HG03432 (cell line): ENCODE measurements at regions not wholly inside any gene's neighbourhood (a gene's known extent, or its start where the extent isn't known, plus 50 kb on each side); places are given as distances from the start of the nearest gene placed in this dataset.
"Not testable (repeated sequence)": the region's sequence is repeated elsewhere in the genome, so short reads cannot be mapped to it uniquely, and the experiment has no call there.

Experiments
- ATAC-seq: cut with Tn5 transposase; IDR thresholded peaks from one replicate; pipeline ENCODE4 v1.9.1; 2021; ENCODE audit warnings: mild to moderate bottlenecking, moderate library complexity; ENCODE audit not compliant: unreplicated experiment

DNA sequence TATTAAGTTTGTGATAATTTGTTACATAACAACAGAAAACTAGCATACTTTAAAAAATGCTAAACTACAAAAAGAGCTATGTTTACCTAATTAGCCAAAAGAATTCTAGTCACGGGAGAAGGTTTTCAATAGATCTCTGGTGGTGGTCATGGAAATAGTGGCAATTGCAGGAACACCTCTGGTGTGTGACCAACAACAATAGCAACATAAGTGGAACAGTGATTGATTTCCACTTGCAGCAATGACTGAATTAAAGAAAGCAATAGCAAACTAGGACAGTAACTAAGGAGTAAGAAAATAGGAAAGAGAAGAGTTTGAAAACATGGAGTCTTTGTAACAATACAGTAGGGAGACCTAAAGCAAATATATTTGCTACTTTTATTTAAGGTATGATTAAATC, 171.3 kb upstream of the ADGRL4 start:
- no peak for ATAC-seq

- ATAC-seq = no peak
These were observed 154.5 kb upstream of the ADGRL4 start for GRCh38 chr1:79161077-79161476.

DNA sequence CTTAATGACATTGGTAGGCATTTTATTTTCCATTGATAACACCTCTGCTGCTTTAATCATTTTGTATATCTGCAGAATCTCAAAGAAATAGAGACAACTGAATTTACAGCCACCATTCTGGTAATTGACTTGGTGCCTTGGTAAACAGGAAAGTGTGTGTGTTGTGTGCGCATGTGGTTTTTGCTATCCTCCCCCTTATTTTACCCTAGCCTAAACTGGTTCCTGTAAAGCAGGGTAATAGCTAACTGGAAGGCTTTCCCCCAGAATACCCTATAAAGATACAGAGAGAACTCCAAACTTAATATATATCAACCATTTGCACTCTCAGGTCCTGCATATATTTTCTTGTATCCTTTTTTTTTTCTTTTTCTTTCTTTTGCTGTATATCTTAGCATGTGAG, 149.5 kb upstream of the ADGRL4 start:
- ATAC-seq = no peak

- no peak for ATAC-seq
These were observed 144.7 kb upstream of the ADGRL4 start for GRCh38 chr1:79151006-79151796.

DNA sequence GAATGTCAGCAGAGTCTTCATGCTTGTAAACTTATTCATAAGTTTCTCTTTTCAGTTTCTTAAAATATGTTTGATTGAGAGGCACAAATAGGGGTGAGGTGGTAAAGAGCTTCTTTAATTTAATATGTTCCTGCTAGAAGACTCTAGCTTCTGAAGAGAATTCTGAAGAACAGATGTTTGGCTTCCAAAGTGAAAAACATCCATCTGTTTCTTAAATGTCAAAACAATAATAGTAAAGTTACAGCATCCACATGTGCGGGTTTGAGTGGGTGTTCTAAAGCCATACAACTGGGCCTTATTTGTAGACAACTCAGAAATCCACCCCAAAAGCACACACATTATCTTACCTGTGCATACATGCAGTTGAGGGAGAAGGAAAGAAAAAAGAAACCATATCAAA, 144.0 kb upstream of the ADGRL4 start:
- no peak for ATAC-seq

DNA sequence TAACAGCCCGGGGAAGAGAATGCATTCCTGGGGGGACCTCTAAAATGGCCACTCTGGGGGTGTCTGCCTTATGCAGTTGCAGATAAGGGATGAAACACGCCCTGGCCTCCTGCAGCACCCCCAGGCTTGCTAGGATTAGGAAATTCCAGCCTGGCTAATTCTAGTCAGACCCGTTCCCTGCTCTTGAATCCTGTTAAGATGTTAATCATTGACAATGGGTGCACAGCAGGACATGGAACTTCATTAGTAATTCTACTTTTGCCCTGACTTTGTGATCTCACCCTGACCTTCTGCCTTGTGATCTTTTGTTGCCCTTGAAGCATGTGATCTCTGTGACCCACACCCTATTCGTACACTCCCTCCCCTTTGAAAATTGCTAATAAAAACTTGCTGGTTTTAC, 131.7 kb upstream of the ADGRL4 start:
- not testable (repeated sequence) for ATAC-seq

GRCh38 chr1:79133774-79134364, 127.3 kb upstream of the ADGRL4 start:
- ATAC-seq = no peak

- no peak for ATAC-seq
These were observed 125.1 kb upstream of the ADGRL4 start for GRCh38 chr1:79131626-79132025.

DNA sequence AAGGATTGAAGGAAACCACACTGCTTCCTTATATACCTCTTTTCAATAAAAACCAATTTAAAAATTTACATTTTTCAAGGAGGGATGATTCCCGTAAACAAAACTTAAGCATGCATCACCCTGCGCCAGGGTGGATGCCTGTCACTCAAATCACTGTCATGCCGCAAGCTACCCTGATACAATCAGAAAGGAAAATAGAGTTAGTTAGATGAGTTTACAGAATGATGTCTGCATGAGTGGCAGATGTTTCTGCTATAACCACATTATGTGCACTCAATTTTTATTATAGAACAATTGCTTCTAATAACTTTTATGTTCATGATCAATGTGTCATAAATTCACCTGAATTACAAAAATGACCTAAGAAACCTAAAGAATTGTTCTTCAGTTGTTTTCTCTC, 123.4 kb upstream of the ADGRL4 start:
- no peak for ATAC-seq

DNA sequence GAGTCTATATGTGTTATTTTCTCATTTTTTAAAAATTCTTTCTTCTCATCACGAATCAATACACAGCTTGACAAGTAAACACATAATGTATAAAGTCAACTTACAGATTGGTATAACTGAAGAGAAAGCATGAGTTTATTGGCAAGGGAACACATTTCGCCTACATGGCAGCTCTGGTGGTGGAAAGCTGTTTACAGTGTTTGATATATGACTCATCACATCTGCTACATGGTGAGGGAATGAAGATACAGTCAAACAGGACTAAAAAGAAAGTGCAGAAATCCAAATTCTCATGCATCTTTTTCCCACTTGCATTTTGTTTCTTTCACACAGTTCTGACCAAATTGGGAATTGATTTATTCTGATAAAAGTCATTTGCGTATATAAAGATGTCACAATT, 122.2 kb upstream of the ADGRL4 start:
- ATAC-seq = no peak

GRCh38 chr1:79124756-79125155, 118.2 kb upstream of the ADGRL4 start:
- no peak for ATAC-seq

GRCh38 chr1:79122521-79122920, 116.0 kb upstream of the ADGRL4 start:
- ATAC-seq = no peak

GRCh38 chr1:79117376-79117775, 110.8 kb upstream of the ADGRL4 start:
- ATAC-seq = no peak

- ATAC-seq = no peak
These were observed 107.3 kb upstream of the ADGRL4 start for GRCh38 chr1:79113836-79114235.

DNA sequence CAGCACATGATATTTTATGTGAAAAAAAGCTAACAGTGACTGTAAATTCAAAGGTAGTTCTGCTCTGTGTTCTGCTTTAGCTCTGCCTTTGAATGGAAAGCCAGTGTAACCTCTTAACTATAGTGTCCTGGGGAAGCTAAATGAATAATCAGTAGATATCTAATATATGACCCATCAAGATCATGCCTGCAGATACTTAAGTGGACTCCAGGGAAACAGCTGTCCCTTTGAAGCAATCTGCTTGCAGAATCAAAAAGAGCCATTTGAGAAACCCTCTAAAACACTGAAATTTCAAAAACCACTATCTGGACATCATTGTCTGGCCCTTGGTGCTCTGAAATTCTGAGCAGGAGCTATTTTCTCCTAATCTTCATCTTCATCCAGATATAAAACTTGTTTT, 104.2 kb upstream of the ADGRL4 start:
- no peak for ATAC-seq

- ATAC-seq = no peak
These were observed 102.9 kb upstream of the ADGRL4 start for GRCh38 chr1:79109445-79109844.

DNA sequence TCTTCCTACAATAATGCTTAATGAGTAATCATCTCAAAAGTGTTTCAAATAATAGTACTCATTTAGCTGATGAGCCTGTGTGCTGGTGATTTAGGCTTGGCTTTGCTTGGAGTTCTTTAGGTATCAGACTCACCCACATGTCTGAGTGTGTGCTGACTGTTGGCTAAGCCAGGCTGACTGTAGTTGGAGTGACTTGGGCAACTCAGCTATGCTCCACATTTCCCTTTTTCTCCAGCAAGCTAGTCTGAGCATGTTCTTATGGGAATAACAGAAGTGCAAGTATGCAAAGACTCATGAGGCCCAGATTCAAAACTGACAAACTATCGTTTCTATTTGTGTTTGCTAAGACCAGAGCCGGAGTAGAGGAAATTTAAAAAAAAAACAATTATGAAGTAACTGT, 99.0 kb upstream of the ADGRL4 start:
- no peak for ATAC-seq

DNA sequence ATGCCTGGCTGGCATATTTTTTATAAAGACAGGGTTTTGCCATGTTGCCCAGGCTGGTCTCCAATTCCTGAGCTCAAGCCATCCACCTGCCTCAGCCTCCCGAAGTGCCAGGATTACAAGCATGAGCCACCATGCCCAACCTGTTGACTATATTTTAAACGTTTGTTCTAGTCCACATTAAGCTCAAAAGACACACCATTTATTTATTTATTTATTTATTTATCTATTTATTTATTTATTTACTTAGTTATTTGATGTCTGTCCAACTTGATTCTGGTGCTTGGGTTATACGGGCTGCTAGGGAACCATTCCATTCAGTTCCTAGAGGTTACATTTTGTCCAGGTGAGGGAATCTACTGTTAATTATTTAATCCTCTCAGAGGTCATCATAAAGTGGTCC, 98.1 kb upstream of the ADGRL4 start:
- ATAC-seq = no peak

DNA sequence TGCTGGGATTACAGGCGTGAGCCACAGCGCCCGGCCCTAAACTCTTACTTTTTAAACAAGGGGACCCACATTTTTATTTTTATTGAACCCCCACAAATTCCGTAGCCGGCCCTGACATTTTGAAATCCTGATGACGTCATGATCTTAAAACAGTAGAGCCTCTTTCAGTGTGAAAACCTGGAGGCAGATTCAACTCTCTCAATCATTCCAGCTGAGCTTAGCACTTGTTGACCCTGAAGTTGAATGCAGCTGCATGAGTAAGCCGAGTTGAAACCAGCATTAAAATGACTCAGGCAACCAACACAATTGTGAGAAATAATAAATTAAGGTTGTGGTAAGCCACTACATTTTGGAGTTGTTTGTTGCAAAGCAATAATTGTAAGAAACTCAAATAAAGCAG, 93.9 kb upstream of the ADGRL4 start:
- no peak for ATAC-seq

- ATAC-seq = no peak
These were observed 84.5 kb upstream of the ADGRL4 start for GRCh38 chr1:79090985-79091384.

- no peak for ATAC-seq
These were observed 83.4 kb upstream of the ADGRL4 start for GRCh38 chr1:79089946-79090345.

DNA sequence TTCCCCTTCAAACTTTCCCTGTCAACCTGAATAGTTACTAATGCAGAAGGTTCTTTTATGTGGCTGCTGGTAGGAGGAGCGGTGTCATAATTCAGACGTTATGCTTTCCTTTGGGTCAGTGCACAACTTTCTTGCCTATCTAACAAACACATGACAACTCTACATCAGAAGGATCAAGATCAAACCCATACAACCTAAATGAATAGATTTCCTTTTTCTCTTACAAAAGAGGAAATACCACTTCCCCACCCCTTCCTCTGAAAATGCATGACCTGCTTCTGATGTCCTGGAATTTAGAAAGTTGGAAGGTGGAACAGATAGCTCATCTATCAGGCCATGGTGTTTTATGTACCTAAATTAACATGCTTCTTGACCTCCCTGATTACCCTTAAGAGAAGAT, 75.7 kb upstream of the ADGRL4 start:
- no peak for ATAC-seq

- no peak for ATAC-seq
These were observed 73.2 kb upstream of the ADGRL4 start for GRCh38 chr1:79079770-79080169.
